ENCODE measurements at regions not wholly inside any gene's neighbourhood (a gene's known extent, or its start where the extent isn't known, plus 50 kb on each side); places are given as distances from the start of the nearest gene placed in this dataset.
A peak's percentile ranks its signal among the peaks of the same experiment; 100 is the strongest.

GRCh38 chr14:106831322-106831720, 1304.9 kb downstream of the TMEM121 start:
- DNase-seq (ENCODE audit: low read depth, low spot score) = no peak
- no peaks in the 10 kb centered on the region for H4K20me1 ChIP-seq (replicated peaks; ENCODE audit: control insufficient read depth, extremely low read depth, insufficient read depth, low read length)
- no peaks in the 10 kb centered on the region for H3K36me3 ChIP-seq (ENCODE audit: control insufficient read depth in 2 of 2, extremely low read depth in 1 of 2, insufficient read depth in 2 of 2, low read length in 2 of 2)
- no peaks in the 10 kb centered on the region for H3K4me1 ChIP-seq (ENCODE audit: control insufficient read depth, extremely low read depth, insufficient read depth, low read length)
- H3K79me2 ChIP-seq (ENCODE audit: control insufficient read depth, insufficient read depth, low read length) = no peaks in the 10 kb centered on the region
- no peaks in the 10 kb centered on the region for H3K9me1 ChIP-seq (replicated peaks; ENCODE audit: control insufficient read depth, extremely low read depth, insufficient read depth, low read length)
- dilution Hi-C loops (cut with MboI; ENCODE audit: extremely low pct_ligation_motif_present, low sequenced_read_pairs) (no loop called here), intact Hi-C loops (cut with micrococcal nuclease) (no loop called here)
- H3K9me3 ChIP-seq (replicated peaks; ENCODE audit: control insufficient read depth, insufficient read depth, low read length) = peaks cover 4% of the 10 kb centered on the region
- POLR2A ChIA-PET = no interaction called here
- H3K4me3 ChIP-seq (replicated peaks in 1 of 3; ENCODE audit: insufficient read depth in 1 of 3, low read depth in 1 of 3, low read length in 3 of 3) = no peak overlapping the region
- no peak for TF ChIP-seq POLR2A (IDR thresholded peaks at IDR 0.05; ENCODE audit: low read depth, low read length)
- TF ChIP-seq CTCF (IDR thresholded peaks at IDR 0.05; ENCODE audit: extremely low read depth in 1 of 2, insufficient read depth in 1 of 2, low read depth in 1 of 2, low read length in 2 of 2) = peak in 1 of 2 donors; percentile 14
- no peak for TF ChIP-seq JUN (IDR thresholded peaks at IDR 0.05; ENCODE audit: borderline replicate concordance, insufficient read depth, insufficient read length, low read depth)
- TF ChIP-seq FOS (IDR thresholded peaks at IDR 0.05; ENCODE audit: borderline replicate concordance, insufficient read depth, low read length) = no peak
- no peak overlapping the region for H3K9ac ChIP-seq (replicated peaks; ENCODE audit: extremely low read depth, insufficient read depth, low read length)
- H3K27ac ChIP-seq (ENCODE audit: insufficient read depth, low read depth, low read length) = no peak overlapping the region
- FAIRE-seq = no peak
- no peaks in the 10 kb centered on the region for H3K27me3 ChIP-seq (ENCODE audit: control insufficient read depth in 2 of 2, insufficient read depth in 2 of 2, low read length in 2 of 2)
- H3K4me2 ChIP-seq (ENCODE audit: insufficient read depth, low read length) = no peak overlapping the region
- BruUV-seq (replicated peaks) = no TSS peak
- CTCF ChIA-PET = no interaction called here
- no peak overlapping the region for H2AFZ ChIP-seq (ENCODE audit: low read depth, low read length)

- Histone ChIP-seq H3K4me1 (ENCODE audit: control insufficient read depth, extremely low read depth, insufficient read depth, low read length) (no peaks in the 10 kb centered on the region), H3K4me2 (ENCODE audit: insufficient read depth, low read length) (no peak overlapping the region), H4K20me1 (replicated peaks; ENCODE audit: control insufficient read depth, extremely low read depth, insufficient read depth, low read length) (no peaks in the 10 kb centered on the region), H3K4me3 (replicated peaks in 1 of 3; ENCODE audit: insufficient read depth in 1 of 3, low read depth in 1 of 3, low read length in 3 of 3) (no peak overlapping the region), H3K79me2 (ENCODE audit: control insufficient read depth, insufficient read depth, low read length) (no peaks in the 10 kb centered on the region), H3K36me3 (ENCODE audit: control insufficient read depth in 2 of 2, extremely low read depth in 1 of 2, insufficient read depth in 2 of 2, low read length in 2 of 2) (no peaks in the 10 kb centered on the region), H3K9me3 (replicated peaks; ENCODE audit: control insufficient read depth, insufficient read depth, low read length) (peaks cover 3% of the 10 kb centered on the region), H2AFZ (ENCODE audit: low read depth, low read length) (no peak overlapping the region), H3K9ac (replicated peaks; ENCODE audit: extremely low read depth, insufficient read depth, low read length) (no peak overlapping the region), H3K9me1 (replicated peaks; ENCODE audit: control insufficient read depth, extremely low read depth, insufficient read depth, low read length) (no peaks in the 10 kb centered on the region), H3K27me3 (ENCODE audit: control insufficient read depth in 2 of 2, insufficient read depth in 2 of 2, low read length in 2 of 2) (no peaks in the 10 kb centered on the region), H3K27ac (ENCODE audit: insufficient read depth, low read depth, low read length) (no peak overlapping the region)
- TF ChIP-seq CTCF (IDR thresholded peaks at IDR 0.05; ENCODE audit: extremely low read depth in 1 of 2, insufficient read depth in 1 of 2, low read depth in 1 of 2, low read length in 2 of 2) = no peak
- TF ChIP-seq FOS (IDR thresholded peaks at IDR 0.05; ENCODE audit: borderline replicate concordance, insufficient read depth, low read length) = no peak
- TF ChIP-seq POLR2AphosphoS5 (IDR thresholded peaks at IDR 0.05; ENCODE audit: insufficient read depth, low read depth, low read length) = no peak
- no peak for TF ChIP-seq MYC (IDR thresholded peaks at IDR 0.05; ENCODE audit: low read depth, low read length)
- TF ChIP-seq JUN (IDR thresholded peaks at IDR 0.05; ENCODE audit: borderline replicate concordance, insufficient read depth, insufficient read length, low read depth) = no peak
- TF ChIP-seq POLR2A (IDR thresholded peaks at IDR 0.05; ENCODE audit: low read depth, low read length) = no peak
- no peak for TF ChIP-seq EZH2 (IDR thresholded peaks at IDR 0.05; ENCODE audit: borderline replicate concordance, low read depth, low read length, severe bottlenecking)
- TF ChIP-seq GATA2 (IDR thresholded peaks at IDR 0.05; ENCODE audit: insufficient read depth, insufficient read length, low read depth, low read length) = no peak
- TF ChIP-seq MAX (IDR thresholded peaks at IDR 0.05; ENCODE audit: insufficient read depth, insufficient read length) = no peak
- FAIRE-seq = no peak
- ChIA-PET CTCF (no interaction called here), POLR2A (no interaction called here)
- no peak for DNase-seq (ENCODE audit: low read depth, low spot score)
- dilution Hi-C loops (cut with MboI; ENCODE audit: extremely low pct_ligation_motif_present, low sequenced_read_pairs) = no loop called here
- intact Hi-C loops (cut with micrococcal nuclease) = no loop called here
- no TSS peak for BruUV-seq (replicated peaks)
These were observed 1311.5 kb downstream of the TMEM121 start for GRCh38 chr14:106837870-106838269.

All from endothelial cell of umbilical vein (primary cell).